WTC11 (cell line): ENCODE measurements at regions not wholly inside any gene's neighbourhood (a gene's known extent, or its start where the extent isn't known, plus 50 kb on each side); places are given as distances from the start of the nearest gene placed in this dataset.
A peak's percentile ranks its signal among the peaks of the same experiment; 100 is the strongest.

ENCODE experiments used
- ATAC-seq: fragments of 200-7000 bp; cut with Tn5 transposase; 2 replicates; pipeline ENCODE4 v1.10.0; 2021; ENCODE audit warnings: mild to moderate bottlenecking, moderate library complexity
- CTCF ChIA-PET: fragments of 300-600 bp; sonication (Branson Sonifier 250); formaldehyde crosslinking; loops from one replicate; lab custom pipeline; 2021; ENCODE audit warnings: antibody characterized with exemption; lab: Charles Lee
- POLR2A ChIA-PET: fragments of 350-600 bp; sonication (Branson Sonifier 250); formaldehyde crosslinking; loops from one replicate; lab custom pipeline; 2021; ENCODE audit warnings: antibody characterized with exemption; lab: Charles Lee
- DNase-seq: peaks from one replicate; pipeline ENCODE4 v3.0.0; 2021; ENCODE audit warnings: low spot score
- H3K27ac Mint-ChIP-seq: 2 replicates; pipeline ENCODE4 v1.8.0; 2021; ENCODE audit warnings: mixed read lengths
- H3K27me3 Mint-ChIP-seq: 2 replicates; pipeline ENCODE4 v1.8.0; 2021; ENCODE audit warnings: low read depth, mild to moderate bottlenecking, moderate library complexity, mixed read lengths
- H3K36me3 Mint-ChIP-seq: 2 replicates; pipeline ENCODE4 v1.8.0; 2021; ENCODE audit warnings: mixed read lengths
- H3K4me1 Mint-ChIP-seq: 2 replicates; pipeline ENCODE4 v1.8.0; 2022; ENCODE audit warnings: mixed read lengths
- H3K4me3 Mint-ChIP-seq: 2 replicates; pipeline ENCODE4 v1.8.0; 2021; ENCODE audit warnings: mild to moderate bottlenecking, moderate library complexity, mixed read lengths
- H3K9me3 Mint-ChIP-seq: 2 replicates; pipeline ENCODE4 v1.8.0; 2021; ENCODE audit warnings: mixed read lengths
- CDX4 ChIP-seq: fragments of 250-450 bp; sonication (Bioruptor Pico); IDR thresholded peaks from 2 replicates; pipeline ENCODE4 v1.9.0; 2021; ENCODE audit warnings: moderate library complexity, mild to moderate bottlenecking, inconsistent platforms, borderline replicate concordance
- FOXJ3 ChIP-seq: sonication (generic); formaldehyde crosslinking; IDR thresholded peaks from 2 replicates; pipeline ENCODE4 v1.9.0; 2021; ENCODE audit warnings: missing genetic modification reagents, mild to moderate bottlenecking, borderline replicate concordance
- FOXK1 ChIP-seq: sonication (generic); formaldehyde crosslinking; IDR thresholded peaks from 2 replicates; pipeline ENCODE4 v1.8.0; 2022; ENCODE audit warnings: mild to moderate bottlenecking, moderate library complexity, missing genetic modification reagents
- JAZF1 ChIP-seq: fragments of 250-450 bp; sonication (Bioruptor Pico); IDR thresholded peaks from 2 replicates; pipeline ENCODE4 v1.9.0; 2021; ENCODE audit warnings: moderate library complexity, mild to moderate bottlenecking, inconsistent platforms
- KAT7 ChIP-seq: sonication (generic); formaldehyde crosslinking; IDR thresholded peaks from 2 replicates; pipeline ENCODE4 v1.8.1; 2023; ENCODE audit warnings: missing genetic modification reagents, mild to moderate bottlenecking, borderline replicate concordance
- PREB ChIP-seq: sonication (generic); formaldehyde crosslinking; IDR thresholded peaks from 2 replicates; pipeline ENCODE4 v1.8.1; 2022; ENCODE audit warnings: mild to moderate bottlenecking, missing genetic modification reagents, moderate library complexity, borderline replicate concordance
- RORB ChIP-seq: fragments of 250-450 bp; sonication (Bioruptor Pico); IDR thresholded peaks from 2 replicates; pipeline ENCODE4 v1.9.0; 2021; ENCODE audit warnings: mild to moderate bottlenecking
- TEAD4 ChIP-seq: sonication (generic); formaldehyde crosslinking; IDR thresholded peaks from 2 replicates; pipeline ENCODE4 v1.8.0; 2022; ENCODE audit warnings: mild to moderate bottlenecking, missing genetic modification reagents
- ZBTB21 ChIP-seq: sonication (generic); formaldehyde crosslinking; IDR thresholded peaks from 2 replicates; pipeline ENCODE4 v1.8.1; 2023; ENCODE audit warnings: mild to moderate bottlenecking, missing genetic modification reagents, borderline replicate concordance
- ZNF423 ChIP-seq: fragments of 250-450 bp; sonication (Bioruptor Pico); IDR thresholded peaks from 2 replicates; pipeline ENCODE4 v2.1.2; 2022; ENCODE audit warnings: mild to moderate bottlenecking, moderate library complexity
- TF ChIP-seq, protein P1 (sequence below): sonication (generic); formaldehyde crosslinking; IDR thresholded peaks from 2 replicates; pipeline ENCODE4 v1.8.1; 2023; ENCODE audit warnings: mild to moderate bottlenecking, missing genetic modification reagents, borderline replicate concordance
- TF ChIP-seq, protein P2 (sequence below): fragments of 250-450 bp; sonication (Bioruptor Pico); IDR thresholded peaks from 2 replicates; pipeline ENCODE4 v2.1.2; 2022; ENCODE audit warnings: mild to moderate bottlenecking, moderate library complexity
- TF ChIP-seq, protein P3 (sequence below): fragments of 200-600 bp; IDR thresholded peaks from 2 replicates; pipeline ENCODE4 v1.8.0; 2022; ENCODE audit warnings: antibody characterized with exemption

DNA sequence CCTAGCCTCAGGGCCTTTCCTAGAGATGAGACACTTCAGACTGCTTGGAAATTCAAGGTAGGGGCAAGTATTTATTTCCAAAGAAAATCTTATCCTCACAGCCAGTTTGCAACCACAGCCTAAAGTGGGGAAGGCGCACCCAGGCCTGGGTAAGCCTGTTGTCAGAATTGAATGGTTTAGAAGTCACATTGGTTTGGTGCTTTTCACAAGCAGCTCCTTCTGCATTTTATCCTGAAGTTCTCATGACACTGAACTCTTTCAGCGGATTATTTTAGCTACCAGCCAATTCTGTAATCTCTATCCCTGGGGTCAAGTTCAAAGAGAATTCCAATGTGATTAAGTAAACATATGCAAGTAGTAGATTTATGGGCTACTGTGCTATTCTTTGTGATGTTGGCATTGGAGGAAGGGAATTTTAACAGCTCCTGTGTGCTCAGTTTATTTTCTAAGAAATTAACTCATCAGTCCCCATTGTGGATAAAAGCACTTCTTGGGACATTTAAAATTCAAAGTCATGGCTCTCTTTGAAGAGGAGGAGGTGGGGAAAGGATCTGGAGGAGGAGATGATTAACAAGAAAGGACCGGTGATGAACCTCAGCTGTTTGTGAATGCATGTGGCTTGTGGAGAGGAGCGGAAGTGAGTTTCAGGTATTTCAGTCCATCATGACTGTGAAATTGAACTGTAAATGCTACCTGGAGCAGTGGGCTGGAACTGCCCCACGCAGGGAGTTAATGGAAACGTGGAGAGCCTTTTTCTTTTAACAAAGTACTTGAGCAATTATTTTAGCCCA is 90.2 kb upstream of the CACUL1 start:
- TF ChIP-seq RORB (CRISPR knock-in tag), result no peak
- TF ChIP-seq ZBTB21 (CRISPR knock-in tag), result no peak
- ATAC-seq (no peak), DNase-seq (no peak)
- ChIA-PET CTCF (interaction anchor here (0.7 kb wide), 1 partner anchor 275 kb away, joined by 3 read pairs; no protein-coding TSS in a partner anchor), POLR2A (no interaction called here)
- H3K4me3 Mint-ChIP-seq, result no peak overlapping the region
- peaks cover 14% of the 10 kb centered on the region for H3K4me1 Mint-ChIP-seq
- no peaks in the 10 kb centered on the region for H3K36me3 Mint-ChIP-seq
- H3K27ac Mint-ChIP-seq, result no peak overlapping the region
- peaks cover under 1% of the 10 kb centered on the region; the same call in 1 of the 2 replicates for H3K9me3 Mint-ChIP-seq
- H3K27me3 Mint-ChIP-seq, result no peaks in the 10 kb centered on the region

DNA sequence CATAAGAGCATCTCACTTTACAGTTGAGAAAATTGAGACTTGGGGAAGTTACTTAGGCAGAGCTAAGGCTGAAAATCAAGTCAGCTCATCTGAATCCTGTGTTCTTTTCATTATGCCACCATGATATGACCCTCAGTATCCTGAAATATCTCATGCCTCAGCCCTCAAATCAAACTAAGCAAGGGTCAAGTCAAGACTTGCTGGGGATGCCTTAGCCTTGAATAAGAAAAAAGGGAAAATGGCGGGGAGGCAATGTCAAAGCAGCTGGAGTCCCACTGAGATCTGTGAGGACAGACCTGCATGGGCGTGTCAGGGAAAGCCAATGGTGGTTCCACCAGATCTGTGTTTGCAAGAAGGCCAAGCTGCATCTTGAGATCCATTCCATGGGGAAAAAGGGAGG is 91.0 kb upstream of the CACUL1 start:
- DNase-seq (no peak), ATAC-seq (no peak)
- ChIA-PET CTCF (interaction anchor here (1.0 kb wide), 1 partner anchor 19 kb away, joined by 3 read pairs; no protein-coding TSS in a partner anchor), POLR2A (no interaction called here)
- Mint-ChIP-seq H3K4me3 (no peak overlapping the region), H3K27ac (no peak overlapping the region), H3K9me3 (no peaks in the 10 kb centered on the region), H3K36me3 (no peaks in the 10 kb centered on the region), H3K27me3 (no peaks in the 10 kb centered on the region), H3K4me1 (peaks cover 10% of the 10 kb centered on the region)
- no peak for TF ChIP-seq PREB (CRISPR knock-in tag)
- no peak for TF ChIP-seq ZNF423 (CRISPR knock-in tag)
- no peak for TF ChIP-seq KAT7 (CRISPR knock-in tag)
- TF ChIP-seq JAZF1, result no peak
- TF ChIP-seq, protein P1, sequence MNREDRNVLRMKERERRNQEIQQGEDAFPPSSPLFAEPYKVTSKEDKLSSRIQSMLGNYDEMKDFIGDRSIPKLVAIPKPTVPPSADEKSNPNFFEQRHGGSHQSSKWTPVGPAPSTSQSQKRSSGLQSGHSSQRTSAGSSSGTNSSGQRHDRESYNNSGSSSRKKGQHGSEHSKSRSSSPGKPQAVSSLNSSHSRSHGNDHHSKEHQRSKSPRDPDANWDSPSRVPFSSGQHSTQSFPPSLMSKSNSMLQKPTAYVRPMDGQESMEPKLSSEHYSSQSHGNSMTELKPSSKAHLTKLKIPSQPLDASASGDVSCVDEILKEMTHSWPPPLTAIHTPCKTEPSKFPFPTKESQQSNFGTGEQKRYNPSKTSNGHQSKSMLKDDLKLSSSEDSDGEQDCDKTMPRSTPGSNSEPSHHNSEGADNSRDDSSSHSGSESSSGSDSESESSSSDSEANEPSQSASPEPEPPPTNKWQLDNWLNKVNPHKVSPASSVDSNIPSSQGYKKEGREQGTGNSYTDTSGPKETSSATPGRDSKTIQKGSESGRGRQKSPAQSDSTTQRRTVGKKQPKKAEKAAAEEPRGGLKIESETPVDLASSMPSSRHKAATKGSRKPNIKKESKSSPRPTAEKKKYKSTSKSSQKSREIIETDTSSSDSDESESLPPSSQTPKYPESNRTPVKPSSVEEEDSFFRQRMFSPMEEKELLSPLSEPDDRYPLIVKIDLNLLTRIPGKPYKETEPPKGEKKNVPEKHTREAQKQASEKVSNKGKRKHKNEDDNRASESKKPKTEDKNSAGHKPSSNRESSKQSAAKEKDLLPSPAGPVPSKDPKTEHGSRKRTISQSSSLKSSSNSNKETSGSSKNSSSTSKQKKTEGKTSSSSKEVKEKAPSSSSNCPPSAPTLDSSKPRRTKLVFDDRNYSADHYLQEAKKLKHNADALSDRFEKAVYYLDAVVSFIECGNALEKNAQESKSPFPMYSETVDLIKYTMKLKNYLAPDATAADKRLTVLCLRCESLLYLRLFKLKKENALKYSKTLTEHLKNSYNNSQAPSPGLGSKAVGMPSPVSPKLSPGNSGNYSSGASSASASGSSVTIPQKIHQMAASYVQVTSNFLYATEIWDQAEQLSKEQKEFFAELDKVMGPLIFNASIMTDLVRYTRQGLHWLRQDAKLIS, result no peak
- TF ChIP-seq TEAD4, result no peak
- TF ChIP-seq FOXK1 (CRISPR knock-in tag), result no peak
- no peak for TF ChIP-seq FOXJ3 (CRISPR knock-in tag)

DNA sequence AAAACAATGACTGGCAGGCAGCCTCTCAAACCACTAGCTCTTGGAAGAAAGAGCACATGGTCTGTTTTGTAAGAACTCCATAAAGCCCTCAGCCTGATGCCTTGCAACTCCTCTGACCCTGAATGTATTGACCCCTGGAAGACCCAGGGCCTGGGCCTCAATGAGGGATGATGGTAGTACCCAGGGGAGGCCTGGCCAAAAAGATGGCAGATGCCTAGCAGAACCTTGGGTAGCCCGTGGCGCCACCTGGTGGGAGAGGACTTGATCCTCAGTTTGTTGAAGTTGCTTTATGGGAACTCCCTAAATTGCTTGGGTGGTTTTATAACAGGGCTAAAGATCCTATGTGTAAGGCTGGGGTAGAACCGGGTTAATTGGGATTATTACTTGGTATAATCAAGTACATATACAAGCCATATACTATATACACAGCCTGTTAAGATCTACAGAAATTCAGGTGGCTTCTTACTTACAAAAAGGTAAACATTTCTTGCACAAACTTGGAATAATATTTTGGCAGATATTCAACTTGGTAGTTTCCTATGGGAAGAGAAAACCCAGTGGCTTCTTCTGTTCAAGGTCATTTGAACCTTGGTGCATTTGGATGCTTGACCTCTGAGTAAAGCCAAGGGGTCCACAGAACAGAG is 95.8 kb upstream of the CACUL1 start:
- TF ChIP-seq, protein P2, sequence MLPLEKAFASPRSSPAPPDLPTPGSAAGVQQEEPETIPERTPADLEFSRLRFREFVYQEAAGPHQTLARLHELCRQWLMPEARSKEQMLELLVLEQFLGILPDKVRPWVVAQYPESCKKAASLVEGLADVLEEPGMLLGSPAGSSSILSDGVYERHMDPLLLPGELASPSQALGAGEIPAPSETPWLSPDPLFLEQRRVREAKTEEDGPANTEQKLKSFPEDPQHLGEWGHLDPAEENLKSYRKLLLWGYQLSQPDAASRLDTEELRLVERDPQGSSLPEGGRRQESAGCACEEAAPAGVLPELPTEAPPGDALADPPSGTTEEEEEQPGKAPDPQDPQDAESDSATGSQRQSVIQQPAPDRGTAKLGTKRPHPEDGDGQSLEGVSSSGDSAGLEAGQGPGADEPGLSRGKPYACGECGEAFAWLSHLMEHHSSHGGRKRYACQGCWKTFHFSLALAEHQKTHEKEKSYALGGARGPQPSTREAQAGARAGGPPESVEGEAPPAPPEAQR, result 0 out of 2 replicates have a peak, but pooled peaks have one; percentile 37
- TF ChIP-seq, protein P3, sequence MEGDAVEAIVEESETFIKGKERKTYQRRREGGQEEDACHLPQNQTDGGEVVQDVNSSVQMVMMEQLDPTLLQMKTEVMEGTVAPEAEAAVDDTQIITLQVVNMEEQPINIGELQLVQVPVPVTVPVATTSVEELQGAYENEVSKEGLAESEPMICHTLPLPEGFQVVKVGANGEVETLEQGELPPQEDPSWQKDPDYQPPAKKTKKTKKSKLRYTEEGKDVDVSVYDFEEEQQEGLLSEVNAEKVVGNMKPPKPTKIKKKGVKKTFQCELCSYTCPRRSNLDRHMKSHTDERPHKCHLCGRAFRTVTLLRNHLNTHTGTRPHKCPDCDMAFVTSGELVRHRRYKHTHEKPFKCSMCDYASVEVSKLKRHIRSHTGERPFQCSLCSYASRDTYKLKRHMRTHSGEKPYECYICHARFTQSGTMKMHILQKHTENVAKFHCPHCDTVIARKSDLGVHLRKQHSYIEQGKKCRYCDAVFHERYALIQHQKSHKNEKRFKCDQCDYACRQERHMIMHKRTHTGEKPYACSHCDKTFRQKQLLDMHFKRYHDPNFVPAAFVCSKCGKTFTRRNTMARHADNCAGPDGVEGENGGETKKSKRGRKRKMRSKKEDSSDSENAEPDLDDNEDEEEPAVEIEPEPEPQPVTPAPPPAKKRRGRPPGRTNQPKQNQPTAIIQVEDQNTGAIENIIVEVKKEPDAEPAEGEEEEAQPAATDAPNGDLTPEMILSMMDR, result peak; percentile 60
- no peak for TF ChIP-seq CDX4 (CRISPR knock-in tag)
- Mint-ChIP-seq H3K27ac (no peak overlapping the region), H3K9me3 (no peaks in the 10 kb centered on the region), H3K4me1 (peaks cover 4% of the 10 kb centered on the region; the same call in 1 of the 2 replicates), H3K4me3 (no peak overlapping the region), H3K27me3 (no peaks in the 10 kb centered on the region), H3K36me3 (no peaks in the 10 kb centered on the region)
- peak; percentile 89 for DNase-seq
- ChIA-PET CTCF (interaction anchor here (0.7 to 0.8 kb wide), 2 partner anchors 22 to 36 kb away, joined by 3 read pairs; no protein-coding TSS in a partner anchor), POLR2A (no interaction called here)
- peak; percentile 87 for ATAC-seq
